Mesendoderm (in vitro differentiated cells): ENCODE measurements at regions not wholly inside any gene's neighbourhood (a gene's known extent, or its start where the extent isn't known, plus 50 kb on each side); places are given as distances from the start of the nearest gene placed in this dataset. TPM values are rescaled to one million over a fixed set of nuclear protein-coding genes. Genes with fewer than 3 reads are reported as not detected.

Experiments
- small RNA-seq: library from polyadenylated mRNA; stranded (forward); fragments of <200 nt; extraction: miRNeasy Mini kit (QIAGEN cat#:217004); gene quantifications from one replicate; pipeline ENCODE3, GENCODE V24; 2013; ENCODE audit not compliant: insufficient read depth

Small RNA genes in the stretch of these regions (small RNA-seq; reads per million reads assigned to genes)
- not detected for gene MIR320D2
